Astrocyte of the hippocampus (primary cell): ENCODE measurements at regions not wholly inside any gene's neighbourhood (a gene's known extent, or its start where the extent isn't known, plus 50 kb on each side); places are given as distances from the start of the nearest gene placed in this dataset.
"Not testable (repeated sequence)": the region's sequence is repeated elsewhere in the genome, so short reads cannot be mapped to it uniquely, and the experiment has no call there.

Source experiments
- DNase-seq: peaks from one replicate; pipeline ENCODE4 v3.0.0; 2011; ENCODE audit warnings: low read depth, low spot score

DNA sequence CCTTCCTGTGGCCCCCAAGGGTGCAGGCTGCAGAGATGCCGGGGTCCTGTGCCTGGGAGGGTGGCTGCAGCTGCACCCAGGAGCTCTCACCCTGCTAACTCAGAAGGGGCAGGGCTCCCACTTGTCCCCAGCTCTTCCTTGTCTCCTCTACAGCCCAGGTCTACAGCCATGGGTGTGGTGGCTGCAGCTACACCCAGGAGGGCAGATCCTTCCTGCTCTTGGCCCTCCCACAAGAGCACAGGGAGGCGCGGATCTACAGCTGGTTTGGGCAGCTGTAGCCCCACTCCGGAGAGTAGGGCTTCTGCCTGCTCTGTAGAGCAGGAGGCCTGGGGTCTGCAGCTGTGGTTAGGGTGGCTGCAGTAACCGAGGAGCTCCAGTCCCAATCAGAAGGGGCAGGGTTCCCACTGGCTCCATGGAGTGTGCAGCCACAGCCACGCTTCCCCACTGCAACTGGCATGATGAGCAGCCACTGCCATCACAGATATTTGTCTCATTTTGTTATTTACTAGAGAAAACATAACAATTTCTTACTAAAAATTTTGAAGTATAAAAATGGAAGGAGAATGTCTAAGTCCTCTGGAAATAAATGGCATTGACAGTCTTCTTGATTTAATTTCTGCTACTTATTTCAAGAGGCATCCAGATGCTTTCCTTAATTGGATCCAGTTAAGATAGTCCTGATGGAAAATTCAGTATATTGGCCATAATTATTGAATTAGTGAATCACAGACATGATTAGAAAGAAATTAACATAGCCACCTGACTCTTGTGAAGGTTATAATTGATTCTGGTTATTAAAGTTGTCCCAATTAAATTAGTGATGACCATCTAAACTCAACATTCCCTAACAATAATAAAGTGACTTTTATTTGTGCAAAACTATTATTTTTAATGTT is 233.6 kb downstream of the KCNE4 start:
- DNase-seq: no peak

DNA sequence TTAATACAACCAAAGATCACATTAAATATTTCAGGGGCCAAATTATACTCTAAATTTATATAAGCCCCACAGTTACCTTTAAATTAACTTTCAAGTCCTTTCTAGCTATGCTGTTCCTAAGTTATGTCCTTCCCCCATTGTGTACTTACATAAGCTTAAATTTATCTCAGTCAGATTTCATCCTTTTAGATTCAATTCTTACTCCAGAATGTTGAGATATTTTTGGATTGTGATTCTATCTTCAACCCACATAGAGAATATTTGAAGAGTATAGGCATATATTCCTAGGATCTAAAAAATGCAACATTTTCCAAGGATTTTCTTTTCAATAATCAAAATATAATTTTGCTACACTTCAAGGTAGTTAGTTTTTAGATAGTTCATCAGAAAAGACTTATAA is 242.8 kb downstream of the KCNE4 start:
- no peak for DNase-seq

- peak; percentile 67 for DNase-seq
Observed at GRCh38 chr2:223297788-223298187, 245.8 kb downstream of the KCNE4 start.

GRCh38 chr2:223298329-223298728 is 246.3 kb downstream of the KCNE4 start:
- not testable (repeated sequence) for DNase-seq

DNA sequence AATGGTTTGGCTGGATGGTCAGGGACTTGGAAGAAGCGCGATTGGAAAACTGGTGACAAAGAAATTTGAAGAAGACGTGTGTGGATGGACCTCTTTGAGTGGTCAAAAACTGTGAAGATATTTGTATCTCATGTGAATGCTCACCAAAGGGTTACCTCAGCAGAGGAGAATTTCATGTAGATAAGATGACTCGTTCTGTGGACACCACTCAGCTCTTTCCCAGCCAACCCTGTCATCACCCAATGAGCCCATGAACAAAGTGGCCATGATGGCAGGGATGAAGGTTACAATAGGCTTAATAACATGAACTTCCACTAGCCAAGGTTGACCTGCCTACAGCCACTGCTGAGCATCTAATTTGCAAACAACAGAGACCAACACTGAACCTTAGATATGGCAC is 248.3 kb downstream of the KCNE4 start:
- DNase-seq: peak; percentile 8

DNA sequence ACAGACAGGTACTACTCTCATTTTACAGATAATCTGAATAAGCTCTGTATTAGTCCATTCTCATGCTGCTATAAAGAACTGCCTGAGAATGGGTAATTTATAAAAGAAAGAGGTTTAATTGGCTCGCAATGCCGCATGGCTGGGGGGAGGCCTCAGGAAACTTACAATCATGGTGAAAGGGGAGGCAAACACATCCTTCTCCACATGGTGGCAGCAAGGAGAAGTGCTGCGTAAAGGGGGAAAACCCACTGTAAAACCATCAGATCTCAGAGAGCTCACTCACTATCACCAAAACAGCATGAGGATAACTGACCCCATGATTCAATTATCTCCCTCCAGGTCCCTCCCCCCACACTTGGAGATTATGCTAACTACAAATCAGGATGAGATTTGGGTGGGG is 254.4 kb downstream of the KCNE4 start:
- DNase-seq: peak; percentile 39

DNA sequence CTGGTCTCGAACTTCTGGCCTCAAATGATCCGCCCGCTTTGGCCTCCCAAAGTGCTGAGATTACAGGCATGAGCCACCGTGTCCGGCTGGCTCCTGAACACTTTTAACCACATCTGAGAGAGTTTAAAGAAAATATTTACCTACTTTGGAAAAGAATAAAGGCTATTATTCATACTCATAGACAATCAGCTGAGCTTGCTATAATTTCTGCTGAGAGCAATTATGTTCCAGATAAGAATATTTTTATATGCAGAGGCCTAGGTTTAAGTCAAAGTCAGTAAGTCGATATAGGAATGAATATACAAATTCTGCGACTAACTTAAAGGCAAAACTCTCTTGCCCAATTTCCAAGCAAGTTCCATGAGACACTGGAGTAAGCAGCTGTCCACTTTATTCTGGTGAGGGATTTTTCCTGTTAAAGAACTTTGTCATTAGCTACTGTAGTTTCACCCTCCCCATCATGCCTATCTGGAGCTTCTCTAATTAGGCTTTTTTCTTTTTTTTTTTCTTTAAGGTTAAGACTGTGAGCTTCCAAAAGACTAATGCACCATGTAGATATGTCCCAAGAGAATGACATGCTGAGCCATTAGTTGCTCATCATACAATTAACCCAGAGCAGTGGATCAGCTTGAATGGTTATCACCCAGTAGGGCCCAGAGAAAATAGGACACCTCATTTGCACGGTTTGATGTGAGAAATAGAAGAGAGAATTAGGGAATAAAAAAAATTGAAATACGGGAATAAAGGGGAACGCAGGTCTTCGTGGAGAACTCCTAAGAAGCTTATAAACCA is 260.1 kb downstream of the KCNE4 start:
- no peak for DNase-seq

GRCh38 chr2:223313101-223313500 is 261.1 kb downstream of the KCNE4 start:
- no peak for DNase-seq

GRCh38 chr2:223314811-223315210 is 262.8 kb downstream of the KCNE4 start:
- DNase-seq: no peak

DNA sequence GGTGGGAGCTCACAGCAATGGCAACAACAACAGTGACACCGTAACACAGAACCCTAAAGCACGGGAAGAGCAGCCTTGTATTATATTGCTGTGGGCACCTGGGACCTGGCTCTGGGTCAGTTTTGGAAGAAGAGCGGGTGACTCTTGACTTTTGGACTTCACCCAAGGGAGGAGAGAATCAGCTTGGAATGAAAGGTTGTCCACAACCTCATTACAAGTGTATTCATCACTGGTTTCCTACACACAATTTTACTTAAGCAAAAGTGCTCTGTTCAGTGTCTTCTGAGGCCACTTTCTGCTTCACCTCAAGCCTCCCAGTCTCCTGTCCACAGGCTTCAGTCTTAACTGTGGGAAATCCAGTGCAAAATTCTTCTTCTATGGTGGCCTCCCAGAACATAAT is 263.8 kb downstream of the KCNE4 start:
- DNase-seq: no peak

- no peak for DNase-seq
Observed at GRCh38 chr2:223316342-223316741, 264.4 kb downstream of the KCNE4 start.

- DNase-seq: peak; percentile 15
Observed at GRCh38 chr2:223319601-223320000, 267.6 kb downstream of the KCNE4 start.

- no peak for DNase-seq
Observed at GRCh38 chr2:223324402-223324801, 272.4 kb downstream of the KCNE4 start.

DNA sequence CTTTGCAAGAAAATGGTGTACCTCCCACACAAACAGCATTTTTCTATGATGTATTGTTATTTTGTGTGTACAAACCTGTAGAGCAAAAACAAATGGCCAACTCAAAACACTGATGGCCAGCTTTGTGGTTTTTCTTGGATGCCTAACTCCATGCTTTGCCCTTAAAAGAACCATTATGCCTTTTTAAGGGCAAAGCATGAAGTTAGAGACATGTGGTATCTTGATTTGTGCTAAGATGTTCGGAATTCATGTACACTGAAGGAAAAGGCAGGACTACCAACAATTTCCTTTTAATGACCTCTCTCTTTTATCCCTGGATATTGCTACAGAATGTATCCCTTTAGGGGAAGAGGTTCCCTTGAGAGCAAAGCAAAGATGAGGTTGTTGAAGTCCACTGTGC is 273.6 kb downstream of the SCG2 start:
- peak; percentile 44 for DNase-seq

DNA sequence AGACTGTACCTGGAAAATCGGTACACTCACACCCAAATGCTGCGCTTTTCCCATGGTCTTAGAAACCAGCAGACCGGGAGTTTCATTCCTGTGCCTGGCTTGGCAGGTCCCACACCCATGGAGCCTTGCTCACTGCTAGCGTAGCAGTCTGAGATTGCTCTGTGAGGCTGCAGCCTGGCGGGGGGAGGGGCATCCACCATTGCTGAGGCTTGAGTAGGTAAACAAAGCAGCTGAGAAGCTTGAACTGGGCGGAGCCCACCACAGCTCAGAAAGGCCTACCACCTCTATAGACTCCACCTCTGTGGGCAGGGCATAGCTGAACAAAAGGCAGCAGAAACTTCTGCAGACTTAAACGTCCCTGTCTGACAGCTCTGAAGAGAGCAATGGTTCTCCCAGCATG is 271.4 kb downstream of the SCG2 start:
- not testable (repeated sequence) for DNase-seq

DNA sequence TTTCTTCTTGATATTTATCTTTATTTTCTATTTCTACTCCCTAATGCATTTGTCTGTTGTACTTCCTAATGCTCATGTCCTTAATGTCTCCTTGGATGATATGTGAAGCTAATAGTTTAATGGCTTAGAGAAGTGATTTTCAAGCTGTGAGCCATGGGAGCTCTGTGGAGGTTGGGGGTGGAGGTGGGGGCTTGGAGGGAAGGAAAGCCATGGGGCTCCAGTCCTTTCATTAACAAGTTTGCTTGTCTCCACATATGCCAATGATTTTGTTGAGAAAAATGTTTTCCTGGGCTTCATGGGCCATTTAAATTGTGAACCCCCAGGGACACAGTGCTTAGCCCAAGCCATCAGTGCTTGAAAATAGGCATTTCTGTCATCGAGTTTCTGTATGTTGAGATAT is 264.1 kb downstream of the SCG2 start:
- DNase-seq: no peak

DNA sequence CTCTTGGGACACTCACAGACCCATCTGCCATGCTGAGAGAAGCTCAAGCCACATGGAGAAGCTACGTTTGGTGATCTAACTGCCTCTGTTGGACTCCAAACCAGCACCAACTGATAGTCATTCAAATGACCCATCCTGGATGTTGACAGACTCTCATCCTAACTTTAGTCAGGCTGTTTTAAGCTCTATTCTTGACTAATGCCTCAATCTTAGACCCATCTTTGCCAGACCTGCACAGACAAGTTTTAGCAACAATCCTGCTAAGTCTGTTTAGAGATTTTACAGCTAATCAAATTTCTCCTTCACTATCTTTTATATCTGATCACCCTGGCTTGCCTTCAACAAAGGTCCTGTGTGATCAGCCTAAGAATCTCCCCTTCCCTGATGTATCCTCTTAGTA is 245.1 kb downstream of the SCG2 start:
- DNase-seq: no peak

GRCh38 chr2:223363085-223363484 is 239.1 kb downstream of the SCG2 start:
- DNase-seq: no peak

DNA sequence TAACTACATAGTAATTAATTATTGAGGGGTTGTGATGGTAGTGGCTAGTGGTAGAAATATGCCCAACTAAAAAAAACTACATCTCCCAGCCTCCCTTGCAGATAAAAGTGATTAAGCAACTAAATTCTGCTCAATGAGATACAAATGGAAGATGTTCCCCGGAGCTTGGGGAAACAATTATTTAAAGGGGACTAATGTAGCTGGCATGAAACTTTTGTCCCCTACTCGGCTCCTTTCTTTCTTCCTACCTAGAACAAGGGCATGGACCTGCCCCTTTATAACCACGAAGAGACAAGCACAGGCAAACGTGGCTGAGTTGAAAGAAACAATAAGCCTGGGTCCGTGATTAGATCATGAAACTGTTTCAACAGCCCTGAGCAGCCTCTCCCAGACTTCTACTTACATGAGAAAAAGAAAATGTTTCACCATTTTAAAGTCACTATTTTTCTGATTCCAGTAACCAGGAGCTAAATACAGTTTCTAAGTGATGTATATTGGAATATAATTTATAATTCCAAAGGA is 236.9 kb downstream of the SCG2 start:
- no peak for DNase-seq

DNA sequence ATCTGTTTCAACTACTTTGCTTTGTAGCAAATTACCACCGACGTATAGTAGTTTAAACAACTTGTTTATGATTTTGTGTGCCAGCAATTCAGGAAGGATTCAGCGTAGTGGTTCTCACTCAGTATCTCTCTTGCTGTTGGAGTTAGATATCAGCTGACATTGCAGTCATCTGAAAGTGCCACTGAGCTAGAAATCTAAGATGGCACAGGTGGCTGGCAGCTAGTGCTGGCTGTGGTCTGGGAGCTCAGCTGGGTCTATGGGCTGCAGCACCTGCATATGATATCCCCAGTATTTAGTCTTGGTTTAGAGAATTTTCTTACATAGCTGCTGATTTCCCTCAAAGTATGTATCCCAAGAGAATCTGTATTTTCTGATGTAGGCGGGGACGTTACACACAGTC is 235.6 kb downstream of the SCG2 start:
- no peak for DNase-seq

DNA sequence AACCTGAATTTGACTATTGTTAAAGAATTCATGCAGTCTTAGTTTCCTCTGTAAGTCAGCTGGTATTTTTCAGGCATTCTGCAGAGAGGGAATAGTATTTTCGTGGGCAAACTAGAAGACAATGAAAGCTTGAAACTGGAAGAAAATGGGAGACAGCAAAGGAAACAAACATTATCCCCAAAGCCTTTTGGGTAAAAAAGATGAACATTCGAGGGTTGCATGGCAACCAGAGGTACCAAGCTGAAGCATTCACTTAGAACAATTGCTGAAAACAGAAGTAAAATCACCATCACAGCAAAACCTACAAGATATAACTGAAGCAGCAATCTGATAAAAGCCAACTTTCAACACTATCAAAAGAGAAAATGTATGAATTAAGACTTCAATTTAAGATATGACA is 233.7 kb downstream of the SCG2 start:
- DNase-seq: no peak

GRCh38 chr2:223369889-223370288 is 232.3 kb downstream of the SCG2 start:
- DNase-seq: no peak

DNA sequence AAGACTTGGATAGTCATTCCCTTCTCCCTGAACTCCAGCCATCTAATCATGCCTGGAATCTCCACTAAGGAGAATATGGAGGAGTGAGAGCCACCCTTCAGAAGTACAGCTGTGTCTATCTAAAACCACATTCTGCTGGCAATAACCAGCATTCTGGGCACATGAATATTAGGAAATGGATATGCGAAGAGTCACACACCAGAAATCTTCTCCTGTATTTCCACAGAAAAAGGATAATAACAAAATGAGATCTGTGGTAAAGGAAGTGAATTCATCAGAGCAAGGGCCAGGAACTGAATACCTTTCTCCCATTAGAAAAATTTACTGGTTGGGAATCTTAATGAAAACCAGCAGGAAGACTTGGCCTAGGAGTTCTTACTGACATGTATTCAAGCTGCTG is 218.8 kb downstream of the SCG2 start:
- DNase-seq: peak; percentile 5
